ENCODE measurements at regions not wholly inside any gene's neighbourhood (a gene's known extent, or its start where the extent isn't known, plus 50 kb on each side); places are given as distances from the start of the nearest gene placed in this dataset.

DNA sequence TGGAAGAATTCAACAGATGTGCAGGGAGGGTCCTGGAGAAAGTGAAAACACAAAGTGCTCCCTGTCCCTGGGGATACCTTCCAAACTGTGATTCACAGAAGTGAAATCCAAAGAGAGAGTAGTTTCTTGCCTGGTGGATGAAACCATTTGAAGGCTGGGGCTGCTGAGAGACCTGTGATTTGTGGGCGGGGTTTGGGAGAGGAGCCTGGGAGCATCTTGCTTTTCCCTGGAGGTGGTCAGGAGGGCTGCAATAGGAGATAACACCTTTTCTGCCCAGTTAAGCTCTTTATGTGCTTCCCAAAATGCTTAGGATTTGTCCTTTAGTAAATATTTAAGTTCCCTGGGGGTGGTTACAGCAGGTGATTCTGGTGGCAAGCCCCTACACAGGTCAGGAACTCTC, 105.3 kb upstream of the TPK1 start:
- TF ChIP-seq EZH2phosphoT487 (IDR thresholded peaks at IDR 0.05; ENCODE audit: low read depth), result no peak
- TF ChIP-seq, protein P1, sequence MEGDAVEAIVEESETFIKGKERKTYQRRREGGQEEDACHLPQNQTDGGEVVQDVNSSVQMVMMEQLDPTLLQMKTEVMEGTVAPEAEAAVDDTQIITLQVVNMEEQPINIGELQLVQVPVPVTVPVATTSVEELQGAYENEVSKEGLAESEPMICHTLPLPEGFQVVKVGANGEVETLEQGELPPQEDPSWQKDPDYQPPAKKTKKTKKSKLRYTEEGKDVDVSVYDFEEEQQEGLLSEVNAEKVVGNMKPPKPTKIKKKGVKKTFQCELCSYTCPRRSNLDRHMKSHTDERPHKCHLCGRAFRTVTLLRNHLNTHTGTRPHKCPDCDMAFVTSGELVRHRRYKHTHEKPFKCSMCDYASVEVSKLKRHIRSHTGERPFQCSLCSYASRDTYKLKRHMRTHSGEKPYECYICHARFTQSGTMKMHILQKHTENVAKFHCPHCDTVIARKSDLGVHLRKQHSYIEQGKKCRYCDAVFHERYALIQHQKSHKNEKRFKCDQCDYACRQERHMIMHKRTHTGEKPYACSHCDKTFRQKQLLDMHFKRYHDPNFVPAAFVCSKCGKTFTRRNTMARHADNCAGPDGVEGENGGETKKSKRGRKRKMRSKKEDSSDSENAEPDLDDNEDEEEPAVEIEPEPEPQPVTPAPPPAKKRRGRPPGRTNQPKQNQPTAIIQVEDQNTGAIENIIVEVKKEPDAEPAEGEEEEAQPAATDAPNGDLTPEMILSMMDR (IDR thresholded peaks at IDR 0.05; ENCODE audit: low read depth, low read length), result no peak
- no peak overlapping the region for H3K27ac ChIP-seq (ENCODE audit: low read length)
- H3K9me3 ChIP-seq (ENCODE audit: insufficient read depth, low read length), result no peaks in the 10 kb centered on the region
- no peak overlapping the region for H3K9ac ChIP-seq (ENCODE audit: low read length)
- H4K20me1 ChIP-seq (ENCODE audit: insufficient read depth, low read length), result no peaks in the 10 kb centered on the region
- no peak overlapping the region for H3K4me3 ChIP-seq (ENCODE audit: low read length)
- H3K79me2 ChIP-seq (ENCODE audit: low read length), result no peaks in the 10 kb centered on the region
- no peak overlapping the region for H2AFZ ChIP-seq (ENCODE audit: low read depth, low read length)
- H3K4me1 ChIP-seq (ENCODE audit: low read length), result no peaks in the 10 kb centered on the region
- no peaks in the 10 kb centered on the region for H3K27me3 ChIP-seq (ENCODE audit: low read depth, low read length)
- no peaks in the 10 kb centered on the region for H3K36me3 ChIP-seq (replicated peaks; ENCODE audit: low read depth, low read length)
- H3K4me2 ChIP-seq (ENCODE audit: low read length), result no peak overlapping the region

DNA sequence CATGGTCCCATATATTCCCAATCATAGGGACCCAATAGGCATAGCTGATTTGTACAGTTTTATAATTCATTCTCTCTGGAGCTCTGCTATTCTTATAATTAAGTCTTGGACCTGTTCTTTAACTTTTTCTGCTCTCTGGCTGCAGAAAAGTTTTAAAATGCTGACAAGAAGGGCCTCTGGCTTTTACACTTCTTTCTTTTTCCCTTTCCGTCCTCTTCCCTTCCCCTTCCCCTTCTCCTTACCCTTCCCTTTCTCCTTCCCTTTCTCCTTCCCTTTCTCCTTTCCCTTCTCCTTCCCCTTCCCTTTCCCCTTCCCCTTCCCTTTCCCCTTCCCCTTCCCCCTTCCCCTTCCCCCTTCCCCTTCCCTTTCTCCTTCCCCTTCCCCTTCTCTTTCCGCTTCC, 101.3 kb upstream of the TPK1 start:
- no peaks in the 10 kb centered on the region for H3K9me3 ChIP-seq (ENCODE audit: insufficient read depth, low read length)
- no peak overlapping the region for H3K27ac ChIP-seq (ENCODE audit: low read length)
- H3K4me3 ChIP-seq (ENCODE audit: low read length), result no peak overlapping the region
- no peak overlapping the region for H3K4me2 ChIP-seq (ENCODE audit: low read length)
- TF ChIP-seq, protein P1 (IDR thresholded peaks at IDR 0.05; ENCODE audit: low read depth, low read length), result no peak
- no peak for TF ChIP-seq EZH2phosphoT487 (IDR thresholded peaks at IDR 0.05; ENCODE audit: low read depth)
- no peaks in the 10 kb centered on the region for H3K4me1 ChIP-seq (ENCODE audit: low read length)
- H3K79me2 ChIP-seq (ENCODE audit: low read length), result no peaks in the 10 kb centered on the region
- H3K9ac ChIP-seq (ENCODE audit: low read length), result no peak overlapping the region
- no peak overlapping the region for H2AFZ ChIP-seq (ENCODE audit: low read depth, low read length)
- no peaks in the 10 kb centered on the region for H3K36me3 ChIP-seq (replicated peaks; ENCODE audit: low read depth, low read length)
- H4K20me1 ChIP-seq (ENCODE audit: insufficient read depth, low read length), result no peaks in the 10 kb centered on the region
- H3K27me3 ChIP-seq (ENCODE audit: low read depth, low read length), result no peaks in the 10 kb centered on the region

DNA sequence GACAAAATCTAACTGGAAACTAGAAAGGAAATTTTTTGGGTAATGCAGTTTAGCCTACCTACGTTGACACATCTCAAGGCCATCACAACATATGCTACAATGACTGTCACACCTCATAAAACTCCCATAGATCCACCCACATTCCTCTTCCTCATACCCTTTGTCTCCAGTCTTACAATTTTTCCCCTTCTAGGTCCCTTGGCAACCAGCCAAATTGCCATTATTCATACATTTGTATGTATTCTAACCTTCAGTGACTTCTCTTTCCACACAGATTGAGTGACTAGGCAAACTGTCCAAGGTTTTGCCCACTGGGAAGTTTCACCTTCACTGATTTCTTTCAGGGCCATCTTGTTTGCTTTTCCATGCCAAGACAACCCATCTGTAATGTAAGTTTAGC, 100.5 kb upstream of the TPK1 start:
- TF ChIP-seq EZH2phosphoT487 (IDR thresholded peaks at IDR 0.05; ENCODE audit: low read depth), result no peak
- TF ChIP-seq, protein P1 (IDR thresholded peaks at IDR 0.05; ENCODE audit: low read depth, low read length), result no peak
- Histone ChIP-seq H3K9ac (ENCODE audit: low read length) (no peak overlapping the region), H3K4me2 (ENCODE audit: low read length) (no peak overlapping the region), H3K36me3 (replicated peaks; ENCODE audit: low read depth, low read length) (no peaks in the 10 kb centered on the region), H2AFZ (ENCODE audit: low read depth, low read length) (no peak overlapping the region), H3K4me3 (ENCODE audit: low read length) (no peak overlapping the region), H4K20me1 (ENCODE audit: insufficient read depth, low read length) (no peaks in the 10 kb centered on the region), H3K27ac (ENCODE audit: low read length) (no peak overlapping the region), H3K4me1 (ENCODE audit: low read length) (no peaks in the 10 kb centered on the region), H3K27me3 (ENCODE audit: low read depth, low read length) (no peaks in the 10 kb centered on the region), H3K79me2 (ENCODE audit: low read length) (no peaks in the 10 kb centered on the region), H3K9me3 (ENCODE audit: insufficient read depth, low read length) (no peaks in the 10 kb centered on the region)

DNA sequence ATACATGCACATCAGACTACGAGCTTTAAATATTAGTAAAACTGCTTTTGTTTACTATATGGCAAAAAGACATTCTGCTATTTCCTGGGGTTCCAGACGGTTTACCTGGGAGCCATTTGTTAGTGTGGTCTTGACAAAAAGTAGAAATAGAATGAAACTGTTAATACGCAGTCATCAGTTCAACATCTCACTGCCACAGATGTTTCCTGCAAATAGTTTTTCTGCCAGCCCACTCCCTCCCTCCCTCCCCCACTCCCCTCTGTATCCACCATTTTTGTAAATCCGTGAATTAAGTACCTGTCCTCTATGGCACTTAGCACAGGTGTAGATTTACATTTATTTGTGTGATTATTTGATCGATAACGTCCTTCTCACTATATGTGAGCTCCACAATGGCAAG, 74.6 kb upstream of the TPK1 start:
- Histone ChIP-seq H3K9me3 (ENCODE audit: insufficient read depth, low read length) (no peaks in the 10 kb centered on the region), H3K4me1 (ENCODE audit: low read length) (peaks cover 12% of the 10 kb centered on the region), H3K9ac (ENCODE audit: low read length) (no peak overlapping the region), H3K79me2 (ENCODE audit: low read length) (no peaks in the 10 kb centered on the region), H2AFZ (ENCODE audit: low read depth, low read length) (no peak overlapping the region), H3K27ac (ENCODE audit: low read length) (no peak overlapping the region), H3K4me2 (ENCODE audit: low read length) (no peak overlapping the region), H3K27me3 (ENCODE audit: low read depth, low read length) (no peaks in the 10 kb centered on the region), H4K20me1 (ENCODE audit: insufficient read depth, low read length) (no peaks in the 10 kb centered on the region), H3K36me3 (replicated peaks; ENCODE audit: low read depth, low read length) (no peaks in the 10 kb centered on the region), H3K4me3 (ENCODE audit: low read length) (no peak overlapping the region)
- TF ChIP-seq, protein P1 (IDR thresholded peaks at IDR 0.05; ENCODE audit: low read depth, low read length), result no peak
- TF ChIP-seq EZH2phosphoT487 (IDR thresholded peaks at IDR 0.05; ENCODE audit: low read depth), result no peak
